ENCODE measurements at regions not wholly inside any gene's neighbourhood (a gene's known extent, or its start where the extent isn't known, plus 50 kb on each side); places are given as distances from the start of the nearest gene placed in this dataset.

DNA sequence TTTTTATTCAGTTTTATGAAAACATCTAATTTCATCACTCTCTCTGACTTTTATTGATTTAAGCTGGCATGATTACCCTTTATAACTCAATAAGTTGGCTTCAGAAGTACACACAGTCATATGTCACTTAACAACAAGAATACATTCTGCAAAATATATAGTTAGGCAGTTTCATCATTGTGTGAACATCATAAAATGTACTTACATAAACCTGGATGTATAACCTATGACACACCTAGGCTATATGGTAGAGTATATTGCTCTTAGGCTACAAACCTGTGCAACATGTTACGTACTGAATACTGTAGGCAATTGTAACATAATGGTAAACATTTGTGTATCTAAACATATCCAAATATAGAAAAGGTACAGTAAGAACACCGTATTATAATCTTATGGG is 362.2 kb upstream of the BTBD3 start (continued):
- TF ChIP-seq HDAC2 (IDR thresholded peaks at IDR 0.05; ENCODE audit: borderline replicate concordance in 1 of 2, low read depth in 2 of 2, low read length in 2 of 2): no peak
- no peak for TF ChIP-seq SIN3A (conservative IDR thresholded peaks at IDR 0.05 in 1 of 2, IDR thresholded peaks at IDR 0.05 in 1 of 2; ENCODE audit: low read depth in 1 of 2, low read length in 2 of 2)
- TF ChIP-seq SP1 (IDR thresholded peaks at IDR 0.05; ENCODE audit: low read depth, low read length): no peak
- no peak for TF ChIP-seq POLR2A (IDR thresholded peaks at IDR 0.05; ENCODE audit: control extremely low read depth in 1 of 2, low read depth in 2 of 2, low read length in 2 of 2)

All from H1 (cell line).